ENCODE measurements at regions not wholly inside any gene's neighbourhood (a gene's known extent, or its start where the extent isn't known, plus 50 kb on each side); places are given as distances from the start of the nearest gene placed in this dataset.
"Not testable (repeated sequence)": the region's sequence is repeated elsewhere in the genome, so short reads cannot be mapped to it uniquely, and the experiment has no call there.

- TF ChIP-seq CTCF (IDR thresholded peaks at IDR 0.05), result no peak
- TF ChIP-seq POLR2A (IDR thresholded peaks at IDR 0.05), result no peak
- Histone ChIP-seq H3K27ac (no peak overlapping the region), H3K9me3 (no peaks in the 10 kb centered on the region), H3K27me3 (no peaks in the 10 kb centered on the region), H3K4me3 (replicated peaks in 1 of 3) (no peak overlapping the region), H3K4me1 (no peaks in the 10 kb centered on the region), H3K36me3 (no peaks in the 10 kb centered on the region)
- intact Hi-C loops (cut with DNase I), result no loop called here
- no peak for DNase-seq
- whole genome bisulfite sequencing, 2 donors, result 48 to 59% methylated on average over 1 of the region's 1 CpG
Observed at GRCh38 chr3:89714237-89714636, 606.8 kb downstream of the EPHA3 start.

GRCh38 chr3:89740080-89740880 is 632.9 kb downstream of the EPHA3 start:
- intact Hi-C loops (cut with DNase I), result no loop called here
- Histone ChIP-seq H3K4me3 (replicated peaks in 1 of 3) (no peak overlapping the region), H3K27me3 (no peaks in the 10 kb centered on the region), H3K9me3 (no peaks in the 10 kb centered on the region), H3K36me3 (no peaks in the 10 kb centered on the region), H3K4me1 (no peaks in the 10 kb centered on the region), H3K27ac (peak overlapping the region in 1 of 3 donors; percentile 7)
- 70 to 72% methylated on average over 1 of the region's 1 CpG for WGBS, 2 donors
- TF ChIP-seq POLR2A (IDR thresholded peaks at IDR 0.05) (no peak), CTCF (IDR thresholded peaks at IDR 0.05) (no peak)
- no peak for DNase-seq

- Histone ChIP-seq H3K27me3 (no peaks in the 10 kb centered on the region), H3K4me1 (no peaks in the 10 kb centered on the region), H3K4me3 (replicated peaks in 1 of 3) (no peak overlapping the region), H3K27ac (no peak overlapping the region), H3K9me3 (no peaks in the 10 kb centered on the region), H3K36me3 (no peaks in the 10 kb centered on the region)
- TF ChIP-seq POLR2A (IDR thresholded peaks at IDR 0.05), result no peak
- TF ChIP-seq CTCF (IDR thresholded peaks at IDR 0.05), result no peak
- DNase-seq, result no peak
- intact Hi-C loops (cut with DNase I), result no loop called here
Observed at GRCh38 chr3:89740881-89741177, 633.4 kb downstream of the EPHA3 start.

DNA sequence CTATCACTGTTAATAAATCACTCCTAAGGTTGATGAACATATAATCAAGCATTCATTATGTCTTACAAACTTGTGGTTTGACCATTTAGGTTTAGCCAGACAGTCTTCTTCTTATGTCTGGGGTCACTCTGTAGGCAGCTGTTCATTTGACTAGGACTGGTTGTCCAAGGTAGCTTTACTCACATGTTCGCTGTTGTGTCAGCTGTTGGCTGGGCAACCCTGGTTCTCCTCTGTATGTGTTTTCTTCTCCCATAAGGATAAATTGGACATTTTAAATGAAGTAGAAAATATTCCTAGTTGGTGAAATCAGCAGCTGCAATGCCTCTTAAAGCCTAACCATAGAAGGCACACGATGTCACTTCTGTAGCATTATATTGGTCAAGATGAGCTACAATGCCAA is 635.1 kb downstream of the EPHA3 start:
- TF ChIP-seq CTCF (IDR thresholded peaks at IDR 0.05), result no peak
- TF ChIP-seq POLR2A (IDR thresholded peaks at IDR 0.05), result no peak
- Histone ChIP-seq H3K4me1 (no peaks in the 10 kb centered on the region), H3K9me3 (no peaks in the 10 kb centered on the region), H3K4me3 (replicated peaks in 1 of 3) (no peak overlapping the region), H3K36me3 (no peaks in the 10 kb centered on the region), H3K27me3 (no peaks in the 10 kb centered on the region), H3K27ac (no peak overlapping the region)
- no peak for DNase-seq
- intact Hi-C loops (cut with DNase I), result no loop called here
- 95 to 97% methylated on average over 2 of the region's 2 CpGs for WGBS, 2 donors

GRCh38 chr3:89747541-89748278 is 640.3 kb downstream of the EPHA3 start:
- H3K9me3 ChIP-seq; H3K36me3 ChIP-seq; H3K4me1 ChIP-seq; H3K27ac ChIP-seq; DNase-seq; H3K4me3 ChIP-seq (replicated peaks in 1 of 3); intact Hi-C loops (cut with DNase I); H3K27me3 ChIP-seq: not testable (repeated sequence)
- WGBS, 2 donors, result 87 to 90% methylated on average over 24 of the region's 24 CpGs
